HG03565 (cell line): ENCODE measurements at regions not wholly inside any gene's neighbourhood (a gene's known extent, or its start where the extent isn't known, plus 50 kb on each side); places are given as distances from the start of the nearest gene placed in this dataset.

Experiments used
- ATAC-seq: cut with Tn5 transposase; IDR thresholded peaks from one replicate; pipeline ENCODE4 v1.9.1; 2021; ENCODE audit warnings: mild to moderate bottlenecking, moderate library complexity; ENCODE audit not compliant: unreplicated experiment

DNA sequence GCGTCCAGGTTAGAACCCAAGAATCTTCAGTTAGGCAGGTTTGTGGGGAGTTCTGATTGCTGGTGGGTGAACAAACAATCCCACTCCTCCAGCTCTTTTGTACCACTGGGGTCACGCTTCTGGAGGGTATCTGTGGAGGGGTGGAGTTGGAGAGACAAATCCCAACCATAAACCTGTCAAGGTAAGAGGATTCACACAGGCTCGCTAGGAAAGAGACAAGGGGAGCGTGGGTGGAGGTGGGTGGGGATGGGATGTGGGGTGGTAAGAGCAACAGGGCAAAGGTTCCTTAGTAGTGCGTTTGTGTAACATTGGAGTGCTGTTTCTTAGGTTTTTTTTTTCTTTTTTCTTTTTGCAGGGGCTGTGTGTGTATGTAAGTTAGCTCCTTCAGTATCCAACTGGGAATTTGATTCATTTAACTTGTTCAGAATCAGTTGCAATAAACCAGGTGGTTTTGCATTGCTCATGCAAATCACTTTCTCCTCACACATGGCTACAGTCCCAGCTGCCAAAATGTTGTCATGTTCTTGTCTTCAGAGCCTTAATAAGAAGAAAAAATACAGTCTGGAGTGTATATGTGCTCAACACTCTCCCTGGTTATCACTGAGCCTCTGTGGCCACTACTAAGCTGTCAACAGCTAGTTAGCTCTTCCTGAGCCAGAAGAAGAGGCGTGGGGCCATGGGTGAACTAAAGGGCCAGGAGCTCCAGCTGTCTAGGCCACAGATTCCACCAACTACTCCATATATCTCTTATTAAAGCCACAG is 164.0 kb upstream of the RAD23B start:
- ATAC-seq, result no peak

DNA sequence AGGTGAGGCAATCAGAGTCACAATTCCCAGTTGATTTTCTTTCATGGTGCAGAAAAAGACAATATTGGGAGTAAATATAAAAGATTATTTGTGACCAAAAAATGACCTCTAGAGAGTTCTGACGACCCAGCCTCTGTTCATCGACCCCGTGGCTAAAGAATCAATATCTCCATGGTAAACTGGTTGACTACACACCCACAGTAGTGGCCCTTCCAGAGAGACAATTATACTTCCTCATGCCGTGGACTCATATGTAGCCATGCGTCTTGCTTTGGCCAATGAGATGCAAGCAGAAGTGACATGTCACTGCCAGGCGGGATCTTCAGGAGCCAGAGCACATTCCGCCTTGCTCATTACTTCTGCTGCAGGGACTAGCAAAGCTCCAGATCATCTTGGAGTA is 163.3 kb upstream of the RAD23B start:
- ATAC-seq, result no peak

DNA sequence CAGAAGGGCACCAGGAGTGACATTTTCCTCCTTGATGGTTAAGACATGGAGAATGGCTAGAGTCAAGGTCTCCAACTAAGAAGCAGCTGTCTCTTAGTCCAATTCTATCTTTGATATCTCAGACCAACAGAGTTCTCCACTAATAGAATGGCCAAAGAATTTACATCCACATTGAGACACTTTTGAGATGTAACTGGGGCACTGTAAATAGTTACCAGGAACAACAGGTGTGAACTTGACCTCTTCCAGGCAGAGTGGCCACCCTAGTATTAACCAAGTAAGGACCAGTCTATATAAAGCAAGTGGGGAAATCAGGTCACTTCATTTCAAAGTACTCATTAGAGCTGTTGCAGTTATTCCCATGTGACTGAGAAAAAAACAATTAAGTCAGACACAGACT is 159.7 kb upstream of the RAD23B start:
- no peak for ATAC-seq

DNA sequence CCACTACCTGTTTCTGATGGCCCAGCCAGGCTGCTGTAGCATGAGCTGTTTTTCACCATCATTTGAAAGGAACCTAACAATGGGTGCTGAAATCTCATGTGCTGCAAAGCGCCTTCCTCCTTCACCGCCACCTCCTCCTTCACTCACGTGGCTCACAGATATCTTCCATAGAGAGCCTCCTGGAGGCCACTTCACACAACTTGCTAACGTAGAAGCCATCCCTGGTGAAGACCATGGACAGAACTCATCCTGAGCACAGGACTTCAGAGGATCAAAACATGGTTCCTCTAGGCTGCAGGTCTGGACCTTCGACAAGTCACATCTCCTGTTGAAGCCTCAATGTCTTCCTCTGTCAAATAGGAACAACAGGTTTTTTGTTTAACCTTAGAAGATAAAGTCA is 155.5 kb upstream of the RAD23B start:
- ATAC-seq, result no peak

DNA sequence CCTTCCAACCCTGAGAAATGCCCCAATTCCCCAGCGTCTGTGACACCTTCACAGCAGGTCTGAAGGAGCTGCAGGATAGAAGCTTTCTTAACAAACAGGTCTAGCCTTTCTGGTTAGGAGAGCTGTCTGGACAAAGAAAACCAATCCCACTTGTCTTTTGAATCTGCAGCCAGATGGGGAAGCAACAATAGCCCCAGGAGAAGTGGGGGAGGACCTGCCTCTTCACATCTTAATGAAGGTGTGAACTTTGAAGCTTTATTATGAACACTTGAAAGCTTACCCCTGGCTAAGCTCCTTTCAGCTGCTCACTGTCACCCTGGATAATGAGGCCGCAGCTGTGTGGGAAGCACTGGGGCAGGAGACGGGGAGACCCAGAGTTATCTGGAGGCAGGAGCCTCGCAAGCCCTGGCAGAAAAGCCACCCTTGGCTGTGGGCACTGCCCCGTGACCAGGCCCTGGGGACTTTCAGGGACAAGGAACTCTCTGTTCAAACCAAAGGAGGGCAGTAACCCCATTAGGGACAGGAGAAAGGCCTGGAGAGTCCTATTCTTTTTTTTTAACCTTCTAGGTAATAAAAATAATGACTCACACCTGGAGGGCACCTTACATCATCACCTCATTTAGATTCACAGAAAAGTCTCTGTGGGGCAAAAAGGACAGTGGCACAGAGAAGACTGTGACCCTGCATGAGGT is 151.8 kb upstream of the RAD23B start:
- no peak for ATAC-seq

DNA sequence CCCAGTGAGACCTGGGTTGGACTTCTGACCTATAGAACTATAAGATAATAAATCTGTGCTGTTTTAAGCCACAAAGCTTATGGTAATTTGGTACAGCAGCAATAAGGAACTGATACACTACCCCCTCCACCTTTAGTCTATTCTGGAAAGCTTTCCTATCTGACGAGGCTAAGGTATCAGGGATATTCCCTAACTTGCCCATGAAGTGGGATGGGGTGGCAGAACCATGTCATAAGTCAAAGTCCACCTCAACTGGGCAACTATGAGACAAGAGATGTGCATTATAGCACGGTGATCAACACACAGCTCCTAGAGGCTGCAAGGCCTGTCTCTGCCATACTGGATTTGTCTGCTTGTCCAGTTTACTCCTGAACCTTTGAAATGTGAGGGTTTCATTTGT is 146.8 kb upstream of the RAD23B start:
- no peak for ATAC-seq

DNA sequence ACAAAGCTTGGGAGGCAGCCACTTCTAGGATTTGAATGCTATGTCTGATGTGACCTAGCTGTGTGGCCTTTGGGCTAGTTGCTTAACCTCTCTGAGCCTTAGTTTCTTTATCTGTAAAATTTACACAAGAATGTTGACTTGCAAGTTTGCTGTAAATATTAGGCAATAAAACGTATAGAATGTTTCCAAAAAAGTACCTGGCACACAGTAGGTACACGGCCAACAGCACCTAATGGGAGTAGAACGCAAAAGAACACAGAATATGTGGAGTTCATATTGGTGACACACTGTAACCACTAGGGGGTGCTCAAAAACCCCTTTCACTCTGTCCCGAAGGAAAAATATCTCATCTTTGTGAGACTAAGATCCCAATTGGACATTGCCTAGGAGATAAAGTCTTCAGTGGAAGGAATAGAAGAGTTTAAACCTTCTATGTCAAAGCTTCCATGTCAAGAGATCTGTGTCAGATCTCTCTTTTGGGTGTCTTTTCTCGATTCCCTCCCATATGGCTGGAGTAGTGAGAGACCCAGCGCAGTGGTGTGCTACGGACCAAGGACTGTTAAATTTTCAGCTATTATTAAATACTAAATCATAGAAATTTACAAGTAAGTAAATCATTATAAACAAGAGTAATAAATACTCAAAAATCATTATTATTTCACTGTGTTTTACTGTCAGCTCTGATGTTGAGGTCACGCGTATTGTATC is 145.4 kb upstream of the RAD23B start:
- no peak for ATAC-seq

DNA sequence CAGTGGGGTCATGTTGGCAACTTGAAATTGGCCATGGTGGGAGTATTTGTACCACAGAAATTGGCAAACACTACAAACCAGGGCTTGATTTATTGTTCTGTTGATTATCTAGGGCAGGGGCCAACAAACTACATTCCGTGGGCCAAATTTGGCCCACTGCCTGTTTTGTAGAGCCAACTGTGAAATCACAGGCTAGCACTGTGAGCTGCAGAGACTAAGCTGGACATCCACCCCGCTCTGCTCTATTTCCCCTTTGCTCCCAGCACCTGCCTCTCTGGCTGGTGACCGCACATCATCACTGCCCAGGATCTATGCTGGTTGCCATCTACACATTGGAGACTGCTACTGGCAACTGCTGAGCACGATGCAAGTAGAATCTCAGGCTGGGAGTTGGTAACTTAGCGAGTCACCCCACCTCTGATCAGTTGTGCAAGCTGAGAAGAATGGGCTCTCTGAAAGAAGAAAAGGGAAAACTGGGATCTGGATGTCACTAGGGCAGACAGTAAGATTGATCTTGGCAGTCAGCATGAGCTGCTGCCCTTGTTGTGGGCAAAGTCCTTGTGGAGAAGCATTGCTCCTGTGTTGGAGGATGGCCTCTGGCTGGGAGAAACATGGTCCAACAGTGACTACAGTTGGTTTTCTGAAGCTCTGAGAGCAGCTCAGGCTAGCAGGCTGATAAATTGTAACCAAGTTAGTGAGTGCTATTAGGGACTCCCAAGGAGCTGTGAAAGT is 144.7 kb upstream of the RAD23B start:
- no peak for ATAC-seq

DNA sequence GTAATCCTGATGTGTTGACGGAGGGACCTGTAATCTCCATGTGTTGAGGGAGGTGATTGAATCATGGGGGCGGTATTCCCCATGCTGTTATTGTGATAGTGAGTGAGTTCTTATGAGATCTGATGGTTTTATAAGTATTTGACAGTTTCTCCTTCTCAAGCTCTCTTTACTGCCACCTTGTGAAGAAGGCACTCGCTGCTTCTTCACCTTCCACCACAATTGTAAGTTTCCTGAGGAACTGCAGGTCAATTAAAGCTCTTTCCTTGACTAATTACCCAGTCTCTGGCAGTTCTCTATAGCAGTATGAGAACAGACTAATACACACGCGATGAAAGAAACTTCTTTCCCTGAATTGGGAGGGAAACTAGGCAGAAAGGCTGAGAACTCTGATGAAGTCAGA is 141.1 kb upstream of the RAD23B start:
- no peak for ATAC-seq

DNA sequence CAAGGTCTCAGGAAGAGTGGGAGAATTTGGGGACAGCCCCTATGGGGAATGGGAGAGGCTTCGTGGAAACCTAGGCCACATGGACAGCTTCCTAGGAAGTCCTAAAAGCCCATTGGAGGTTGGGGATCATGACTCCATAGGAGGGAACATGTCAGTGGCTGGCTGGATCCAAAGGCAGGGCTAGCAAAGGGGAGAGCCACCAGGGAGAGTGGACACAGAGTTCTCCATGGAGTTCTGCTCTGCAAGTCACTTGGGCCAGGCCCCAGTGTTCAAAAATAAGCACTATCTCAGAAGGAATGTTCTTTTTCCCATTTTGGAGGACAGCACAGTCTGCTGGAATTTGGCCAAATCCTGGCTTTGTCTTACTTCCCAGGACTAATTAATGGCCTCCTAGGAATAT is 140.6 kb upstream of the RAD23B start:
- no peak for ATAC-seq

DNA sequence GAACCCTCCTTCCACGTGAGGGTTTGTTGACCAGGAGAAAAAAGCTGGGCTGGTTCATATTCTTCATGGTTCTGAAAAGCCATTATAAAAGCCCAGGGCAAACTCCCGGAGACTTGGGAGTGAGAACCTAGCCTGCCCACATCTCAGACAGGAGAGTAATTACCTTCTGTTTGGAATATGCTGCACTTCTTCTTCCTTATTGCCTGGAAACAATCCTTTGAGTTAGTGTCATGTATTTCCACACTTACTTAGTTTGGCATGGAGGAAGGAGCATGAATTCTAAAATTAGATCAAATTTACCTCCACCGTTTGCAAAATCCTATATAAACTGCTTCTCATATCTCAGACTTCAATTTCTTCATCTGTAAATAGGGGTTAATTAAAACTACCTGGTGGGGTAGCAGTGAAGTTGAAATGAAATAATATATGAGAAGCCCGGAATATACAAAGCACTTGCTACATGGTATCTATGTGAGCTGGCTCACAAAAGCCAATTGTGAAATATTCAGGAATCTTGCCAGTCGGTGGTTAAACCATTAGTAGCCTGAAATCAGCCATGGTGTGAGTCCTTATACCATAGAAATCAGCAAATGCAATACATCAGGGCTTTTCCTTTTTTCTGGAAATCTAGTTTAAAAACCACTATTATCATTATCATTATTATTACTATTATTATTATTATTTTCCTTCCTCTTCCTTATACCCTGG is 140.0 kb upstream of the RAD23B start:
- no peak for ATAC-seq

DNA sequence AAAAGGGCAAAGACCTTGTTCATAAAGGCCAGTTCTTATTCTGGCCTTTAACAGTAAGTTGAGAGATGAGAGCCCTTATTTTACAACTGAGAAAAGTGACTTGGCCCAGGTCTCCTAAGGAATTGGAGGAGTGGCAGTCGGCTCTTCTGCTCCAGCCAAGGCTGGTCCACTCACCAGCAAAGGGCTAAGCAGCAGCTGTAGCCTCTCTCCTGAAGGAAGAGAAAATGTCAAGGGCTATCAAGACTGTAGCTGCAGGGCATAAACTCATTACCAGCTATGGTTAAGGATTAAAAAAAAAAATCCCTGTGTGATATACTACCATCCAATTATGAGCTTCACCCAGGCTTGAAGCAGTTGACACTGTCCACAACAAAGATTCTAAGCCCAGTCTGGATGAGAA is 138.6 kb upstream of the RAD23B start:
- ATAC-seq, result no peak

DNA sequence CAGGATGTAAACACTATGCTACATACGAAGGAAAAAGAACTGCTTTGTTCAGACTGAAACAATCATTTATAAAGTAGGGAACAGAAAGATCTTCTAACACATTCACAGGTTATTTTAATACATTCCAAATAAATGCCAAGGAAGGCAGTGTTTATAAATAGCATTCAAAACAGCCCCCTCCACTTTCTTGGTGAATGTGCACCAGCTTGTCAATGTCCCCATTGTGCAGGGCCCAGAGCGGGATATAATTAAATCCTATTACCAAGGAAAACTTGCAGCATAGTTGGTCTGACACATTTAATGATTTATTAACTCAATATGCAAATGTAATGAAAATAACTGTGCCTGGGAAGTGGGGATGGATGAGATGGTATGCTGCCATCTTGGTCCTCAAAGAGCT is 135.9 kb upstream of the RAD23B start:
- ATAC-seq, result no peak

DNA sequence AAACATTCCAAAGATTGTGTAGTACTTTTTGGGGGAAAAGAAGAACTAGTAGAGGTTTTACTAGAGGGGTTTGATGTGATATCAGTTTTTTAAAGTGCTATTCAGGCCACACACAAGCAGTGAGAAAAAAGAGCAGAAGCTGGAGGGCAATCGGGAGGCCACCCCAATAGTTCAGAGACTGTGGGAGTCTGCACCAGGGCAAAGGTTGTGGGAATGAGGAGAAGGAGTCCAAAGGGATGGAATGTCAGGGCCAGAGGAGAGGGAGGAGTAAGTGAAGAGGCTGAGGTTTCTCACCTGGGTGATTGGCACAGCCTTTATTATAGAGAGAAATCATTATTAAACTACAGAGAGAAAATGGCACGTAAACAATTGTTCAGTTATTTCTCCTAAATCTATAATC is 134.9 kb upstream of the RAD23B start:
- no peak for ATAC-seq

DNA sequence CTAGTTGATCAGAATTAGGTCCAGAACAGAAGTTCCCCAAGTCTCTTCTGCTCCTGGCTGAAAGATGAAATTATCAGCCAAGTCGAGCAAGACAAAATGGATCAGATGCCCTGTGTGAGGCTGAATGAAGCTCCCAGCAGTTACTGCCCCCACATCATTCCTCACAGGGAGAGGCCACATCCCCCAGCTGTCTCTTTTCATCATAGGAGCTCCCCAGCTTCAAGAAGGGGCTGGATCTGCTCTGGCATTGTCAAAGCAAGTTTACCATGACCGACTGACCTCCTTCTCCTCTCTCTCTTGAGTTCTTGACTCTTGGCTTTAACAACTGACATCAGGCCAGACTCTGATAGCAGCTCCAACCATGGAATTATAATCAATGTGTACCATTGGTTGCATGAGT is 133.3 kb upstream of the RAD23B start:
- ATAC-seq, result no peak

DNA sequence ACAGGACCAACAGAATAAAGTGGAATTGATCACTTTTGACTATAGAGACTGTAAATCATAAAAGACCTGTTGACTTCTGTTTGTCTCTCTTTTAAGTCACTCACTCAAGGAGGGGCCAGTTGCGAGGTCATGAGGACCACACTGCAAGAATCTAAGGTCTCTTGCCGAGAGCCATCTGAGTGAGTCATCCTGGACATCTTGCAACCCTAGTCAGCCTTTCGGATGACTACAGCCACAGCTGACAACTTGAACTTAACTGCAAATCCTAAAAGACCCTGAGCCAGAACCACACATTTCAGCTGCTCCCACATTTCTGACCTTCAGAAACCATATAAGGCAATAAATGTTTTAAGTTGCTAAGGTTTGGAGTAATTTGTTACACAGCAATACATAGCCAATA is 129.7 kb upstream of the RAD23B start:
- ATAC-seq, result no peak

DNA sequence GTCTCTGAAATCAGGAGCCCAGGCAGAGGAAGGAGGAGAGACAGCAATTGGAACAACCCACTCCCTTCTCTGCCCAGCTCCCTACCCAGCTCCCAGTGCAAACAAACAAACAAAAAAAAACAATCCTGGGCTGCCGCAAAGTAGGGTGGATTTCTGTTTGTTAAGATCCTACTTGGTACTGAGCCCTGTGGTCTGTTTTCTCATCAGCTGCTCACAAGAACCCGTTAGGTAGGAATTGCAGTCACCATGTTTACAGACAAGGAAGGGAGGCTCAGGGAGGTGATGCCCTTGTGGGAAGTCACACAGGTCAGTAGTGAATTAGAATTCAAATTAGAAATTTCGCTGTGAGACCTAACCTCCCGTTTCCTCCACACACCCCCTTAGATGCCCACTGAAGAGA is 128.8 kb upstream of the RAD23B start:
- no peak for ATAC-seq

DNA sequence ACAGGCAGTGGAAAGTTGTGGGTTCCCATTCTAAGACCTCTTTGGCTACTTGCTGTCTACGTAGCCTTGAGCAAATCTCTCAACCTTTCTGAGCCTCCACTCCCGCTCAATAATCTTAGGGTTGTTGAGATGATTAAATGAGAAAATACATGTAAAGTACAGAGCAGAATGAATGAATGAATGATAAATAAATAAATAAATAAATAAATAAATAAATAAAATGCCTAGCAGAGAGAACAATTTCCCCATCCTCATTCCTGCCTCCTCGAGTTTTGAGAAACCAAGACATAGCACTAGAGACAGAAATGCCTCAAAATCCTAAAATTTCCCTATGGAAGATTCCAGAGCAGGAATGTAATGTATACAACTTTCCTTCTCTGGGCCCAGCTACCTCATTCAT is 128.3 kb upstream of the RAD23B start:
- no peak for ATAC-seq

DNA sequence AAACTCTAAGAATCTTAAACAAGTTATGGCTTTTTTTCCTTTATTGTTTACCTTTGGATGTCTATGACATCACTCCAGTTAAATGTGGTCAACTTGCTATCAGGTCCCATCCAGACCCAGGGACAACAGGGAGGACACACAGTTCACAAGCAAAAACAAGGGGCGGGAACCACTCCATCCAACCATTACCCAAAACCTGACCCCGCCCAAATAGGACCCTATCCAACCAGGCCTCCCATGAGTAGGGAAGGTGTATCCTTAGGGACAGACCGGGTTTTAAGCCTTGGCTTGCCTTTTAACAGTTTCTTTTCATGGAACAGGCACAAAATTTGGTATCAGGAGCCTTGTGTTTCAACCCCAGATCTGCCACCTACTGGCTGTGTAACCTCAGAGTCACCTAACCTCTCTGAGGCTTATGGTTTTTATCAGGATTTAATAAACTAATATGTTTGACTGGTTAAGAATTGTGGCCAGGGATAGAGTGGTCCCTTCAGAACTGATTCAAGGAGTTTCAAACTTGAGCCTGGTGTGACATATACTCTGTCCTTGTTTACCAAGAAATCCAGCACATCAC is 127.7 kb upstream of the RAD23B start:
- ATAC-seq, result no peak

DNA sequence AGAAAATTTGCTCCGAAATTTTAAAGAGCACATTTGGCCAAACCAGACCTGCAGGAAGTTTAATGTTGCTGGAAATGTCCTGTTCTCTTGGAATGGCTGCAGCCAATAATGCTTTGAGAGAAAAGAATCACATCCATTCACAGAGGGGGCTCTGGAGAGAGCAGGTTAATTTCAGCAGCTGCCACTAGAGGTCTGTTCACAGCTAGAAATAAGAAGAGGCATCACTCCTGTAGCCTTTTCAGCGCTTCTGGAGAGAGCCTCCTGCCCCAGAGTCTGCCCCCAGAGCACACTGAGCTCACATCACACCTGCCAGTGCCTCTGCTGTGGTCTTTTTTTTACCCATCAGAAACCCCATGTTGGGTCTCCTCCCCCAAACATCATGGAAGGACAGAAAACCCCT is 124.8 kb upstream of the RAD23B start:
- peak; percentile 59 for ATAC-seq

DNA sequence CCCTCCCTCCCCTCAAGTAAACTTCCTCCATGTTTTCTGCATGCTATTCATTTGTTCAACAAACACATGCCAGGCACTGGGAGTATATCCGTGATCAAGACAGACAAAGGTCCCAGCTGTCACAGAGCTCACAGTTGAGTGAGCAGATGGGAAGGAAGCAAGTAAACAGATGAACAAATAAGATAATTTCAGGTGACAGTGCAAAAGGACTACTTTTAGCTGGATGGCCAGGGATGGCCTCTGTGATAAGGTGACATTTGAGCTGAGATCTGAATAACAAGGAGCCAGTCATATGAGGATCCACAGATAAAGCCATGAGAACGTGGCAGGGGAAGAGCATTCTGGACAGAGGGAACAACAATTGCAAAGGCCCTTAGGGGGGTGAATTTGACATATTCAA is 121.7 kb upstream of the RAD23B start:
- no peak for ATAC-seq
